Keratinocyte (primary cell): ENCODE measurements at regions not wholly inside any gene's neighbourhood (a gene's known extent, or its start where the extent isn't known, plus 50 kb on each side); places are given as distances from the start of the nearest gene placed in this dataset.

Experiments used
- EZH2 ChIP-seq: IDR thresholded peaks from one replicate; pipeline ENCODE4 v1.6.1; 2012; ENCODE audit warnings: inconsistent platforms, mild to moderate bottlenecking, low read length, moderate library complexity
- TF ChIP-seq, protein P1 (sequence below), 3 experiments: IDR thresholded peaks in 1 of 3; conservative IDR thresholded peaks in 1 of 3; optimal IDR thresholded peaks in 1 of 3; 2 replicates in 2 of 3; 3 replicates in 1 of 3; pipeline versions ENCODE3 to v1.5.1; 2011; ENCODE audit warnings: low read length in 3 of 3, mild to moderate bottlenecking in 3 of 3, moderate library complexity in 2 of 3, control low read depth in 1 of 3, inconsistent platforms in 1 of 3; ENCODE audit not compliant: insufficient read depth in 2 of 3; ENCODE audit errors: extremely low read depth in 1 of 3

DNA sequence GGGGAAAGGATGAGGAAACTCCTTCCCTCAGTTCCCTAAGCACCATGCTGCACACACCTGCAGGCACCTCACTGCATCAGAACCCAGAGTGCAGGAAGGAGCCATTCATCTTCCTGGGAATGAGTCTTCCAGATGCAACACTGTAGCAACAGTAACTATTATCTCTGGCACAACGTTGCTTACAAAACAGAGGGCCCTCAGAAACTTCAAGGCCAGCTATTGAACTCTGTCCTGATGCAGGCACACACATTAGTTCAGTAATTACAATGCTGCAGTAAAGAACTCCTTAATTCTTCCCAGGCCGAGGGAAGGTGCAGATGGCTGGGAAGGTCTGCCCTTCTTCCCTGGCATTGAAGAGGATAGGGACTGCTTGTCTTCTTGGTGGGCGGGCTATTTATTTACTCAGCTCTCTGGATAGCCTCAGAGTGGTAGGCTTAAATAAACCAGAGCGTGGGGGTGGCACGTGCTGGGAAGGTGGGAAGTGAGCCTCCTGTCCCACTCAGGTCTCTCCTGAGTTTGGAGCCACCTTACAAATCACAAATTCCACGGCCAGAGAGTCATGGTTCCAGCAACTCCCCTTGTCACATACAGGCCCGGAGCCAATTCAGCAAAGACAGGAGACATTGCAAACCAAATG is 125.1 kb upstream of the JCAD start:
- TF ChIP-seq, protein P1, sequence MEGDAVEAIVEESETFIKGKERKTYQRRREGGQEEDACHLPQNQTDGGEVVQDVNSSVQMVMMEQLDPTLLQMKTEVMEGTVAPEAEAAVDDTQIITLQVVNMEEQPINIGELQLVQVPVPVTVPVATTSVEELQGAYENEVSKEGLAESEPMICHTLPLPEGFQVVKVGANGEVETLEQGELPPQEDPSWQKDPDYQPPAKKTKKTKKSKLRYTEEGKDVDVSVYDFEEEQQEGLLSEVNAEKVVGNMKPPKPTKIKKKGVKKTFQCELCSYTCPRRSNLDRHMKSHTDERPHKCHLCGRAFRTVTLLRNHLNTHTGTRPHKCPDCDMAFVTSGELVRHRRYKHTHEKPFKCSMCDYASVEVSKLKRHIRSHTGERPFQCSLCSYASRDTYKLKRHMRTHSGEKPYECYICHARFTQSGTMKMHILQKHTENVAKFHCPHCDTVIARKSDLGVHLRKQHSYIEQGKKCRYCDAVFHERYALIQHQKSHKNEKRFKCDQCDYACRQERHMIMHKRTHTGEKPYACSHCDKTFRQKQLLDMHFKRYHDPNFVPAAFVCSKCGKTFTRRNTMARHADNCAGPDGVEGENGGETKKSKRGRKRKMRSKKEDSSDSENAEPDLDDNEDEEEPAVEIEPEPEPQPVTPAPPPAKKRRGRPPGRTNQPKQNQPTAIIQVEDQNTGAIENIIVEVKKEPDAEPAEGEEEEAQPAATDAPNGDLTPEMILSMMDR (optimal IDR thresholded peaks at IDR 0.05 in 1 of 3, IDR thresholded peaks at IDR 0.05 in 1 of 3, conservative IDR thresholded peaks at IDR 0.05 in 1 of 3; ENCODE audit: extremely low read depth in 1 of 3, insufficient read depth in 2 of 3, low read length in 3 of 3) = no peak
- TF ChIP-seq EZH2 = no peak
